MM.1S (cell line): ENCODE measurements at regions not wholly inside any gene's neighbourhood (a gene's known extent, or its start where the extent isn't known, plus 50 kb on each side); places are given as distances from the start of the nearest gene placed in this dataset.

Experiments used
- DNase-seq: peaks from one replicate; pipeline ENCODE4 v3.0.0-alpha.2; 2015
- H2AFZ ChIP-seq: fragments of 300-600 bp; sonication (generic); 2 replicates; pipeline ENCODE4 v1.6.0; 2016; ENCODE audit warnings: antibody characterized with exemption, low read length
- H3F3A ChIP-seq: fragments of 300-600 bp; sonication (generic); 2 replicates; pipeline ENCODE4 v1.6.1; 2016; ENCODE audit warnings: mild to moderate bottlenecking, antibody characterized with exemption, low read length, moderate library complexity, mixed read lengths; ENCODE audit not compliant: insufficient read depth
- H3K27ac ChIP-seq: fragments of 300-600 bp; sonication (generic); 2 replicates; pipeline ENCODE4 v1.5.1; 2016; ENCODE audit warnings: mild to moderate bottlenecking, low read length
- H3K27me3 ChIP-seq: fragments of 300-600 bp; sonication (generic); replicated peaks from 2 replicates; pipeline ENCODE4 v1.6.0; 2016; ENCODE audit warnings: low read length; ENCODE audit not compliant: insufficient read depth
- H3K36me3 ChIP-seq: fragments of 300-600 bp; sonication (generic); replicated peaks from 2 replicates; pipeline ENCODE4 v1.6.1; 2016; ENCODE audit warnings: mild to moderate bottlenecking, low read length, mixed read lengths; ENCODE audit not compliant: insufficient read depth
- H3K4me1 ChIP-seq: fragments of 300-600 bp; sonication (generic); 2 replicates; pipeline ENCODE4 v1.6.1; 2016; ENCODE audit warnings: low read length, mixed read lengths
- H3K4me2 ChIP-seq: fragments of 300-600 bp; sonication (generic); 2 replicates; pipeline ENCODE4 v1.6.0; 2016; ENCODE audit warnings: low read depth, low read length
- H3K4me3 ChIP-seq: fragments of 300-600 bp; sonication (generic); 2 replicates; pipeline ENCODE4 v1.5.1; 2016; ENCODE audit warnings: low read length, mixed read lengths
- H3K79me2 ChIP-seq: fragments of 300-600 bp; sonication (generic); 2 replicates; pipeline ENCODE4 v1.6.1; 2016; ENCODE audit warnings: mixed run types, low read length, mixed read lengths
- H3K9ac ChIP-seq: fragments of 300-600 bp; sonication (generic); 2 replicates; pipeline ENCODE4 v1.6.1; 2016; ENCODE audit warnings: low read length, mixed read lengths
- H3K9me2 ChIP-seq: fragments of 300-600 bp; sonication (generic); replicated peaks from 2 replicates; pipeline ENCODE4 v1.6.1; 2016; ENCODE audit warnings: mild to moderate bottlenecking, low read length, mixed read lengths; ENCODE audit not compliant: insufficient read depth
- H3K9me3 ChIP-seq: fragments of 300-600 bp; sonication (generic); replicated peaks from 2 replicates; pipeline ENCODE4 v1.6.1; 2016; ENCODE audit warnings: mild to moderate bottlenecking, low read length, mixed read lengths; ENCODE audit not compliant: insufficient read depth
- H4K20me1 ChIP-seq: fragments of 300-600 bp; sonication (generic); 2 replicates; pipeline ENCODE4 v1.6.1; 2016; ENCODE audit warnings: mild to moderate bottlenecking, low read length, moderate library complexity, mixed read lengths; ENCODE audit not compliant: insufficient read depth
- CTCF ChIP-seq: fragments of 300-600 bp; sonication (generic); IDR thresholded peaks from 2 replicates; pipeline ENCODE4 v1.5.1; 2016; ENCODE audit warnings: antibody characterized with exemption, low read length, mixed read lengths
- EZH2 ChIP-seq: fragments of 300-600 bp; sonication (generic); optimal IDR thresholded peaks from 2 replicates; pipeline ENCODE3; 2017; ENCODE audit warnings: low read depth, mild to moderate bottlenecking, antibody characterized with exemption, low read length, mixed read lengths
- EZH2phosphoT487 ChIP-seq: fragments of 300-600 bp; sonication (generic); IDR thresholded peaks from 2 replicates; pipeline ENCODE4 v1.6.1; 2018; ENCODE audit warnings: antibody characterized with exemption, low read length

GRCh38 chr13:82657471-82657870 is 1224.8 kb downstream of the SLITRK1 start:
- H3K79me2 ChIP-seq, result no peaks in the 10 kb centered on the region
- no peak for DNase-seq
- H3K36me3 ChIP-seq, result no peaks in the 10 kb centered on the region
- H3K9me3 ChIP-seq, result no peaks in the 10 kb centered on the region
- no peaks in the 10 kb centered on the region for H3F3A ChIP-seq
- no peak overlapping the region for H3K27ac ChIP-seq
- H3K9ac ChIP-seq, result no peak overlapping the region
- H3K4me3 ChIP-seq, result no peak overlapping the region
- no peaks in the 10 kb centered on the region for H3K9me2 ChIP-seq
- H3K27me3 ChIP-seq, result no peaks in the 10 kb centered on the region
- H4K20me1 ChIP-seq, result no peaks in the 10 kb centered on the region
- H3K4me1 ChIP-seq, result no peaks in the 10 kb centered on the region
- no peak overlapping the region for H2AFZ ChIP-seq
- no peak for TF ChIP-seq EZH2phosphoT487
- no peak for TF ChIP-seq CTCF
- no peak for TF ChIP-seq EZH2
- no peak overlapping the region for H3K4me2 ChIP-seq

GRCh38 chr13:82654861-82655855 is 1227.1 kb downstream of the SLITRK1 start:
- Histone ChIP-seq H3K79me2 (no peaks in the 10 kb centered on the region), H2AFZ (no peak overlapping the region), H3K9me3 (no peaks in the 10 kb centered on the region), H4K20me1 (no peaks in the 10 kb centered on the region), H3K27me3 (no peaks in the 10 kb centered on the region), H3K4me1 (no peaks in the 10 kb centered on the region), H3F3A (no peaks in the 10 kb centered on the region), H3K27ac (no peak overlapping the region), H3K9ac (no peak overlapping the region), H3K9me2 (no peaks in the 10 kb centered on the region), H3K4me2 (no peak overlapping the region), H3K36me3 (no peaks in the 10 kb centered on the region), H3K4me3 (no peak overlapping the region)
- TF ChIP-seq EZH2phosphoT487 (no peak), EZH2 (no peak), CTCF (no peak)
- no peak for DNase-seq

DNA sequence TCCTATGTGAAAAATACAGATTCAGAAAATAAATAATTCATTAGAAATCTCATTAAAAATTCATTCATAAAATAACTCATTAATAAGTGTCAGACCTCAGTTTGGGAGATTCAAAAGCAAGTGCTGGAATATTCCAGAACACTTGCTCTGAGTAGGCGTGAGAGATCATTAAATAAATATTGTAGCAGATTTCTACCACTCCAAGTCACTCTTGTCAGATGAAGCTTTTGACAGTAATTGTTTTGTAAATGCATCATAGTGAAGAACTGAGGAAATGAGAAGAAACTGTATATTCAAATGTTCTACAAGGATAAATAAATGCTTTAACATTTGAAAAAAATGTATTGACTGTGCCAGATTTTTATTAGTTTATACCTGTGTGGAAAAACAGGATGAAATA is 1228.1 kb downstream of the SLITRK1 start:
- no peak overlapping the region for H3K4me2 ChIP-seq
- DNase-seq, result no peak
- no peak overlapping the region for H2AFZ ChIP-seq
- no peaks in the 10 kb centered on the region for H3K9me3 ChIP-seq
- no peaks in the 10 kb centered on the region for H3K4me1 ChIP-seq
- H3K27ac ChIP-seq, result no peak overlapping the region
- H3K79me2 ChIP-seq, result no peaks in the 10 kb centered on the region
- no peaks in the 10 kb centered on the region for H3K27me3 ChIP-seq
- no peak overlapping the region for H3K9ac ChIP-seq
- TF ChIP-seq EZH2 (no peak), EZH2phosphoT487 (no peak), CTCF (no peak)
- H4K20me1 ChIP-seq, result no peaks in the 10 kb centered on the region
- H3K4me3 ChIP-seq, result no peak overlapping the region
- no peaks in the 10 kb centered on the region for H3K9me2 ChIP-seq
- H3K36me3 ChIP-seq, result no peaks in the 10 kb centered on the region
- no peaks in the 10 kb centered on the region for H3F3A ChIP-seq
